Hematopoietic multipotent progenitor cell treated with erythropoietin and hydrocortisone succinate and interleukin-3 and kit ligand, for 8 days (in vitro differentiated cells): ENCODE measurements at regions not wholly inside any gene's neighbourhood (a gene's known extent, or its start where the extent isn't known, plus 50 kb on each side); places are given as distances from the start of the nearest gene placed in this dataset.
"Not testable (repeated sequence)": the region's sequence is repeated elsewhere in the genome, so short reads cannot be mapped to it uniquely, and the experiment has no call there.

Experiments used
- DNase-seq: peaks from one replicate; pipeline ENCODE4 v3.0.0-alpha.2; 2015

DNA sequence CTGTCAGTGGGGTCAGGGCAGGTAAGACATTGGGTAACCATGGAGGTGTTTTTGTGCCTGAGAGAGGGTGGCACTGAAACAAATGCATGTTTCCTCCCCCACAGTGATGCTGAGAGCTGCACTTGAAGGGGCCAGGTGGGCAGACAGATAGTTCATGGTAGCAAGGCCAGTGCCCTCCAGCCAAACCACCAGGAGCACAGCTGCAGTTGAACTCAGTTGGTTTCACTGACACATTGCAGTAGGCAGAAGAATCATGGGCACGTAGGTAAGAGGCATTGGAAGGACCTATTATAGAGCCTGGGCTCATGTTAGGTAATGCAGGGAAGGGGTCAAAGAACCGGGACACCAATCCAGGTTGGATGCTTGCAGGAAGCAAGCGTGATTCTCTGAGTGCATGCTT lies 93.2 kb upstream of the ARL4C start:
- no peak for DNase-seq

DNA sequence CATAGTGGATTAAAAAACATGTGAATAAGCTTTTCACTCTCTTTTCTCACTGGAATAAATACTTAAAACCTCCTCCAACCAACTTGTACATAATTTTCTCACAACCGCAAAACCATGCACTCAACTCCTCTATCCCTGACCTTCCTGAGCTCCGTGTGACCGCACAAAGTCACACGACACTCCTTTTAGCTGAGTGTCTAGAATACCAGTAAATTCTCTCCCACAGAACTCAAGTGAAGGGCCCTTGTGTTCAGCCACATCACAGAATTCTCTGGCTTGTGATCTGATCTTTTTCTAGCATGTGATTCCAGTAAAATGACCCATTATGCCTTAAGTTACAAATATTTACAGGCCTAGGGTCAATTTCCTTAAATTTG lies 91.2 kb upstream of the ARL4C start:
- DNase-seq = no peak

DNA sequence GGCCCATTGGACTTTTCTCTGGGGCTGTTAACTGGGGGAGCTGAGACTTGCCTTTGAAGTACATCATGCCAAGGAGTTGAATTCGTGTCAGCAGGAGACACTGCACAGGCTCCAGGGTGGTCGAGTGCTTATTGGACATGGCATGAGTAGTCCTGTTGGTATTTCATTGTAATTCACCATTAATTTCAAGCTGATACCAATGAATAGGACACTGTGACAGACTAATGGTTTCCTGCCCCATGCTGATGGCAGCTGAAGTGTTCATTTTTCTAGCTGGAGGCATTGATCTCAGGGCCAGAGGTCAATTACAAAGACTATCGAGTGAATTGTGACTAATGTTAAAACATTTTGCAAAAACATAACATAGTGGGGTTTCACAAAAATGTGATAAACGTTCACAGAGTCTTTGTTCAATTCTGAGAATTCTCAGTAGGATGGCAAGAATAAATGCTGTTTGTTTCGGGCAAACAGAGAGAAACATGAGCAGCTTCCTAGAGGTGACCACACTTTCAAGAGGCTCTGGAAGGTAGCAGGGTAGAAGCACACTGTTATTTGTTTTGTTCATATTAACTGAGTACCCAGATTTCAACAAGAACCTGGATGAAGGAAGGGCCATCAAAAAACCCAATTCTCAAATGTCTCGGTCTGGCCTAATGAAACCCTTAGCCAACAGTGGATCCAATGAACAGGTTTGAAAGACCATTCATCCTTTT lies 90.6 kb upstream of the ARL4C start:
- DNase-seq = no peak

DNA sequence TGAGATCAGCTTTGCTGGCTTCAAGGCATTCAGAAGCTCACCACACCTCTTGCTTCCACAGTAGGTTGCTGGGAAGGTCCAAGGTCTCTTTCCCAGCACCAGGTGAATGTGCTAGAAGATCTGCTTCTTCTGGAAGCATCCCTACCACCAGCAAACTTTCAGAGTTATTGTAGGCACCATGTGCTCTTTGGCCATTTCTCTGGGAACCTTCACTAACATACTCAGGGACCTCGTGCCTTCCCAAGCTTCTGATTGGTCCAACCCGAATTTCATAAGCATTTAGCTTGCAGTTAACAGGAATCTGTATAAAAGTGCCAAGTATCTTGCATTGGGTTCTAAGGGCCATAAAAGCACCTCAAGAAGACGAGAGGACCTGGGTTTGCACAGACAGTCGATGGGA lies 86.5 kb upstream of the ARL4C start:
- no peak for DNase-seq

DNA sequence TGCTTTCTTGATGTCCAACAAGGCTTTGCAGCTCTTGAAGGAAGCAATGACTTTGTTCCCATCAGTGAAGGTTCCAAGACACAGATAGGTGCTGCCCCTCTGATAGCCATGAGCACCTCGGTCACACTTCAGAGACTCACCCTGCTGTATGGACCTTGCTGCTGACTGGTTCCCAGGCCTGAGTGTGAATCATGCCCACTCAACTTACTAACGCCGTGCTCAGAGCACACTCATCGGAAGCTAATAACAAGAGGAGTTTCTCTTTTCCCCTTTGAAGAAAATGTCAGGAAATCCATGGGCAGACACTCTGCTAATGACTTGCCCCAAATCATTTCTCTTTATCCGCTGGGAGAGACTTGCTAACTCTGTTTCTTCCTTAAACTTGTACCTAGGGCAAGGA lies 83.8 kb upstream of the ARL4C start:
- DNase-seq = no peak

DNA sequence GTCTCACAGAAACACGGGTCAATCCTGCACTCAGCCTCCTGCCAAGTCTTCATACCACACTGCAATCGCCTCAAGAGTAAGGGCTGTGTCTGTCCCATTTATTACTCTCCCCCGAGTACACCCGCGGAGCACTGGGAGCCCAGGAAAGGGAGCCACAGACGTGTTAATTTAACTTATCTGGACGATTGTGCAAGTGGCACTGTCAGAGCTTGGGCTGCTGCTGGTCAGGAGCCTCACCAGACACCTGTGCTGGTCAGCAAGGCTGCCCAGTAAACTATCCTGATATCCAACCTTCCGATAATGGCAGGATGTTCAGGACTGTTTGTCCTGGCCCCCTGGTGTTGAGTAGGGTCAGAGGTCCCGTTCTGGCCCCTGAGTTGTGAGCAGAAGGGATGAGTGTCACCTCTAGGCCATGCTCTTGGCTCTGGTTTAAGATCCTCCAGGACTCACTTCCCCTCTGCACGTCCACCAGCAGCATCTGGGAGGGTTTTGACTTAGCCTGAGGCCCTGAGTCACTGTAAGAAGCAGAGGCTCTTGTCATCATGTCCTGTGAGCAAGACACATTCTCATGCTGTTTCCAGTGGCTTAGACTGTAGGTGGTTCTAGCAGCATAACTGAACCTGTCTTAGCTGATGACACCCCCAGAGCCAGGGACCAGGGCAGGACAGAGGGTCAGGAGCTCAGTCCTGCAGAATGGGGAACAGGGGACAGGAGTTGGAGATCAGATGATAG lies 82.5 kb upstream of the ARL4C start:
- DNase-seq = no peak

DNA sequence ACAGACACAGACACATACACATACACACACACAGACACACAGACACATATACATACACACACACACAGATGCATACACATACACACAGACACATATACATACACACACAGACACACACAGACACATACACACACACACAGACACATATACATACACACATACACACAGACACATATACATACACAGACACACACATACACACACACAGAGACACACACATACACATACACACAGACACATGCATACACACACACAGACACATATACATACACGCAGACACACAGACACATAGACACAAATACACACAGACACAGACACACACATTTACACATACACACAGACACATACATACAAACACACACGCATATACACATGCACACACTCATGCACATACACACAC lies 81.5 kb upstream of the ARL4C start:
- no peak for DNase-seq

DNA sequence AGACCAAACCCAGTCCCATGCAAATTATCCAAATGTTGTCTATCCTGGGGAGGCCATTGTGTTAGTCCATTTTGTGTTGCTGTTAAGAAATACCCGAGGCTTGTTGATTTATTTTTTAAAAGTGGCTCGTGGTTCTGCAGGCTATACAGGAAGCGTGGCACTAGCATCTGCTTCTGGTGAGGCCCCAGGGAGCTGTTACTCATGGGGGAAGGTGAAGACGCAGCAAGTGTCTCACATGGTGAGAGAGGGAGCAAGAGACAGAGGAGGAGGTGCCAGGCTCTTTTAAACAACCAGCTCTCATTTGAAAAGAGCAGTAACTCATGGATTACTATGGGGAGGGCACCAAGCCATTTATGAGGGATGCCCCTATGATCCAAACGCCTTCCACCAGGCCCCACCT lies 80.3 kb upstream of the ARL4C start:
- no peak for DNase-seq

DNA sequence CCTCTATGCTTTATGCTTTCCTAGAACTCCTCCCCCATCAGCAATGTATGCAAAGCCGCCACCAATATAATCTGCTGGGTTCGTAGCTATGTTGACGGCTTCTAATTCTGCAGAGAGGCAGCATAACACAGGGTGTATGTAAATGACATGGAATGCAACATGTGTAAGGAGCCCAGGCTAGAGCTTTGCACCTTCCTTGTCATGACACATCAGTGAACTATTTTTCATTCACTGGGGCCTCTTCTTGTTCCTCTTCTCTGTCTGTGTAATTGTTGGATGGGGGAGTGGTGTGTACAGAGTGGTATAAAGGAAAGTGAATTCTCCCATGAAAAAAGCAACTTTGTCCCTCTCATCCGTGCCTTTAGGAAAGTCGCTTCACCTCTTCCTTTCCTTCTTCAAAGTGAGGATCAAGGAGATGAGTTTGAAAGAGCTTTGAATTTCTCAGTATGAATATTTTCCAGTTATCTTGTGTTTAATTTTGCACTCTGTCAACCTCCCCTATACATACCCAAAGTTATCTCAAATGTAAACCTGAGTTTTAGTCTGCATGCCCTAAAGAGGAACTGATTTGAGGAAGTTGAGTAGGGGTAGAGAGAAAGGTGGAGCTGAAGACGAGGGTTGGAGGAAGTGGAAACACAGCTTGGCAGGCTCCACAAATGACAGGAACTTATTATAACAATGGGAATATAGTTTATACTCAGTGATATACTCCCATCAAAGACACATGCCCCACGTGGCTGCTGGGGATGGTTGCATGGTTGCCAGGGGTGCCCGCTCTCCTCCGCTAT lies 74.9 kb upstream of the ARL4C start:
- no peak for DNase-seq

DNA sequence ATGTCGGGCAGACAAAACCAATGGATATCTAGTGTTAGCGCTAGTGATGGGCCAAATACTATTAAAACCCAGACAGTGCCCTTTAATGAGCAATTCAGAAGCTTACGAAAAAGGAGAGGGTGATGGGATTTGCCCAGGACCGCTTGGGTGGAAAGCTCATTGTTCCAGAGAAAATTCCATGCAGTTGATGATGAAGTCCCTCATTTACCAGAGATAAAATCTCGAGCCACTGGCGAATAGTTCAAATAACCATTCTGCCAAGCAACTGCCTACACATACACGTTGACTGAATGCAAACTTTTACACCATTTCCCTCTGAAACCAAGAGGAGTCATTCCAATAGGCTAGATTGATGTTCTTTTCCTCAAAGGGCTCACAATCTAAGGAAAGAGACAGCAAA lies 73.6 kb upstream of the ARL4C start:
- no peak for DNase-seq

DNA sequence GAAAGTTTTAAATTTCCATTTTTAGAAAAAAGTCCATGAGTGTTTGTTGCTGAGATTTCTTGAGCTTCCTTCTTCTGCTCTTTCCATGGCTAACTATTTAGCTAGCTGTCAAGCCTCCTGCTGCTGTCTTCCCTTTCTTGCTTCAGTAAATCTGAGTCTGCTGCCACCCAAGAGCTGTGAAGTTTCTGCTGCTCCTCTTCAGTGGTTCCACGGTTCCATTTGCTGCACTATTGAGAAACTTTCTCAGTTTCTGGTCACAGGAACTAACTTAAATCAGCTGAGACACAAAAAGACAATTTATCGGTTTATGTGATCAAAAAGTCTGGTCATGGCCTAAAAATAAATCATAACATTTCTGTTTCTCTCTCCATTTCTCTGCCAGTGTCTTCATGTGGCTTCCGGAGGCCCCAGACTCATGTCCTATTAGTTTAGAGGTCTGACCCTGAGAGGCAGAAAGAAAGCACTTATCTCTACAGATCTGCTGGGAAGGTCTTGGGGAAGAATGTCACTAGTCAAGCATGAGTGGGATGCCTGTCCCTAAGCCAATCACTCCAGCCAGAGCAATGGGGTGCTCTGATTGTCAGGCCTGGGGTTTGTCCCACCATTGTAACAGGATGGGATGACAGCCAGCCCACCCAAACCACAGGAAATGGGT lies 73.0 kb upstream of the ARL4C start:
- no peak for DNase-seq

DNA sequence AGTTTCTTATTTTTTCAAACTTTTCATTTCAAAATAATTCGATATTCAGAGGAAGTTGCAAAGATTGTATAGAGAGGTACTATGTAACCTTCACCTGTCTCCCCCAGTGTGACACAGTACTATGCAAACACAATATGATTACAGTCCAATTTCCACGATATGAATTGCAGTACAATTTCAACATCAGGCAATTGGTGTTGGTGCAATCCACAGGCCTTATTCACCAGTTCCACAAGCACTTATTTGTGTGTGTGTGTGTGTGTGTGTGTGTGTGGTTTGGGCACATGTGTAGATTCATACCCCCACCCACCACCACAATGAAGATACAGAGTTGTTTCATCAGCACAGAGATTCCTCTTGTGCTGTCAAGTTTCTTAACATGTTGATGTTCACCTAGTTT lies 69.7 kb upstream of the ARL4C start:
- DNase-seq = no peak

DNA sequence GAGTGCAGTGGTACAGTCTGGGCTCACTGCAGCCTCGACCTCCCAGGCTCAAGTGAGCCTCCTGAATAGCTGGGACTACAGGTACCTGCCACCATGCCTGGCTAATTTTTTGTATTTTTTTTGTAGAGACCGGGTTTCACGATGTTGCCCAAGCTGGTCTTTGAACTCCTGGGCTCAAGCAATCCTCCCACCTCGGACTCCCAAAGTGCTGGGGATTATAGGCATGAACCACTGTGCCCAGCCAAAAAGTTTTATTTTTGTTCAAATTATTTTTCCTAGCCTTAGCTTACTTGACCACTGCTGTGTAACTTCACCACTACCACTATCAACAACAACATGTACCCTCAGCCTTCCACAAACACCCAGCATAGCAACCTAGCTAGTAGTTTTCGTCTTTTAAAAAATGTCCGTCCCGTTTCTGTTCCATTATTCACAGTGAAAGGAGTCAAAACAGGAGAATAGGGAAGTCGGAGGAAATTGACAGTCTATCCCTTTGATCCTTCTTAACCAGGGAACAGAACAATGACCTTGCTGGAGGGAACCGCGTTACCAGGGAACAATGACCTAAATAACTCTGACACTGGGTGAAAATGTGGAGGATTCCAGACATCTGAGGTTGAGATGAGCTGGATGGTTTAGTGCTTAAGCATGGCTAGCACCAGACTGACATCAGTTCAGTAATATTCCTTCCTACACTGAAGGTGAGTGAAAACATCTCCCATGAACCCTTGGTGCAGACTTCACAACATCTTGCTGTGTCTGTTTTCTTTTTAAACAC lies 69.2 kb upstream of the ARL4C start:
- DNase-seq = no peak

DNA sequence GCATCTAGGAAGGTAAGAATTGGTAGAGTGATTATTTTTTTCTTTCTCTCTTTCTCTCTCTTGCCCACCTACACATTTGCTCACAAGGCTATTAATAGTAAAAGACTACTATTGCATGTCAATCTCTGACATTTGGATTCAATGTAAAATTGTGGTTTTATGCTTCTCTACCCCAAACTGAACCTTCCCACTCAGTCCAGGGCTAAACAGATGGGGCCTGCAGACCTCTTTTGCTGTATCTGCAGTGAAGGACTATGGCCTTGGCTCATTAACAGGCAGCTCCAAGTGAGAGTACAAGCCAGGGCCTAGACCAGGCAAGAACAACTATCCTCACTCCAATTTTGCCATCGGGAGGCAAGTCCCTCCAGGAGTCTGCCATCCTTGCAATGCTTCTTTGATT lies 68.3 kb upstream of the ARL4C start:
- DNase-seq = no peak

DNA sequence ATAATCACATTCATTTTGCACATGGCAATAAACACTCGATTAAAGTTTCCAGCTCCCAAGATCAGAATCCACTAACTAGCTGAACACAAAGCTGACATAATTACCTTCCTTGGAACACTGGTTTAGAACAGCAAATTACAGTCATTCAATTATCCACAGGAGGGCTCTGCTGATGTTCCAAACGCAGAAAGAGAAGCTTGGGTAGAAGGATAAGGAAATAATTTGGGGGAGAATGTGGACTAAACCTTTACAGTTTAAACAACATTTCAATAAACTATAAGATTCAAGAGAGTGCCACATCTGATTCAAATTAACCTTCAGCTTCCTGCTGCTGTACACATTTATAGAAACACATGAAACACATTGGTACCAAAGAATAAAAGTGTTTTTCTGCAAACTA lies 67.8 kb upstream of the ARL4C start:
- no peak for DNase-seq

DNA sequence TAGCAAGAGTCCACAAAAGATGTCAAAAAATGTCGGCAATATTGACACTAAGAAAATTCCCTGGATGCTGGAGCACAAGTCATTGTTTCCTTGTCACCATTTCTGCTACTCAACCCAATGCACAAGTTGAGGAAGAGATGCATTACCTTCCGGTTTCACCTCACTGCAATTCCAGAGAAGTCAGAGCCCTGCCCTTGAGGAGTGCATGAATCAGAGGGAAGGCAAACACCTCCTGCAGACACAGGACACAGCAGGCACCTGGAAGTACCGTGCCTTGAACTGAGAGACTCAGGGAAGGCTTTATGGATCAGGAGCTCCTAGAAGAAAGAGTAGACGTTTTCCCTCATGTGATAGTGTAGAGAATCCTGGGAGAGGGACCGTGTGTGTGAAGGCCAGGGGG lies 62.7 kb upstream of the ARL4C start:
- DNase-seq = no peak

DNA sequence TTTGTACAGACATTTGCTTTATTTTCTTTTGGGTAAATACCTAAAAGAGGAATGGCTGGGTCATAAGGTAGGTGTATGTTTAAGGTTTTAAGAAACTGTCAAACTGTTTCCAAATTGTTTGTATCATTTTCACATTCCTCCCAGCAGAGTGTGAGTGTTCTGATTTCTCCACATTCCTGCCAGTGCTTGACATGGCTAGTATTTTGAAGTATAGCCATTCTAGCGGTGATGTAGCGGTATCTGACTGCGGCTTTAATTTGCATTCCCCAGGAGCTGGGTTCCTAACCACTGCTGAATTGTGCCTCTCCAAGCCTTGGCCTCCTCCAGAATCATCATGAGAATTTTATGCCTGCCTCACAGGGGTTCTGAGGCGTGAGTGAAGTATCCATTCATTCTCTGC lies 61.8 kb upstream of the ARL4C start:
- no peak for DNase-seq

DNA sequence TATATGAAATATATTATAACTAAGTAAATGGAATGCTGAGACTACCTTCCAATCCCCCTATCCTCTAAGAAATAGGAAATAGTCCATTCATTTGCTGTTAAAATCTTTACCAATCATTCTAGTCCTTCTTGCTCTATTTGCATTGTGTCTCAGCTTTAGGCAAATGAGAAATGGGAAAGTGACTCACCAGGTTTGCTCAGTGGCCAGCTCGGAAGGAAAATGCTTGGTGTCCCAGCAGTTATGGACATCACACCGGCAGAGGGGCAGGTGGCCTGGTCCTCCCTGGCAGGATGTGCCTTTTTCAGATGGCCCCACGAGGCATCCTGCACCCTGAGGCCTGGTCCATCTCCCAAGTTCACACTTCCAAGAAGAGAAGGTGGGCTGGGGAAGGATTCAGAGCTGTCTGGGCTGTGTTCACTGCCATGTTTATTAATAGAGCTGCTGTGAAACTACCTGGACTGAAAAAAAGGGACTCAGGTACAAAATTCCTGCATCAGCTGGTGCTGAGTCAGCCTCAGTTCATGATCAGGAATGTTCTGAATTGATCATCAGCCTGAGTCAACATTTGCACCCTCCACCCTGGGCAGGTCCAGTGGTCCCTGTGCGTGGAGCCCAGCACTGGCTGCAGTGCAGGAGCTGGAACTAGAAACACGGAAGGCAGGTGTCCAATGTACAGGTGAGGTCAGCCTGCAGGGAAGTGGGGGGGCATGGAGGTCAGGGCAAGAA lies 60.1 kb upstream of the ARL4C start:
- DNase-seq = no peak

DNA sequence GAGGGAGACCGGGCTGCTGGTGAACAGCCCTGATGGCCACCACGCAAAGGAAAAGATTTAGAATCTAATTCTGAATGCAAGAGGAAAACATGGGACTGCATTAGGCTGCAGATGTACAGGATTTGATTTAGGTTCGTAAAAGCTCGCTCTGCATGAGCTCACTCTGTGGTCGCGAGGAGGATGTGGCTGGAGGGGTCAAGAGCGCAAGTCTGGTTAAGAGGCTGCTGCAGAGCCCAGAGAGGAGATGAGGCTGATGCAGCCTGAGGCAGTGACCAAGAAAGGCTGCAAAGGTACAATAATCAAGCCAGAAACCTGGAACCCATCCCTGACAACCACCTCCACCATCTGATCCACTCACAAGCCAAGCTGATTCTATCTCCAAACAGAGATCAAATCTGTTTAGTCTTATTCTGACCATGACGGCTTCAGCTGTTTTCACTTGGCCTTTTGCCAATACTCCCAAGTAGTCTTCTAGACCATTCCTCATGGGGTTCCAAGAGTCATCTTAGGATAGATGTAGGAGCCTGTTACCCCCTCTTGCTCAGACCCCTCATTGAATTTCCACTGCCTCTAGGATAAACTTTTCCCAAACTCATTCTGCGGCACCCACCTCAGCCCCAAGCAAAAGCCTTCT lies 58.9 kb upstream of the ARL4C start:
- no peak for DNase-seq

DNA sequence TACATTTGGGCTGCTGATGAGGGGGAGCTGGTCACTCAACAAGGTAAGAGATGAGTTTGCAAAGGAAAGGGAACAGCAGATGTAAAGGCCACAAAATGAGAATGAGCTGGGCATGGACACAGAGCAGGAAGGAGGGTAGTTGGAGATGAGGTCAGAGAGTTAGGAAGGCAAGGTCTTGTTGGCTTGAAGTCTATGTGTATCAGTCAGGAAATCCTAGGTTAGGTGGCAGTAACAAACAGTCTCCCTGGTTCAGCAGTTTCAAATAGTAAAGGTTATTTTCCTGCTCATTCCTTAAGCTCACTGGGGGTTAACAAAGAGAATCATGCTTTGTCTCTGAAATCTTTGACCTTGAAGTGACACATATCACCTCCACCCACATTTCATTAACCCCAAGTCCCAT lies 58.3 kb upstream of the ARL4C start:
- no peak for DNase-seq

DNA sequence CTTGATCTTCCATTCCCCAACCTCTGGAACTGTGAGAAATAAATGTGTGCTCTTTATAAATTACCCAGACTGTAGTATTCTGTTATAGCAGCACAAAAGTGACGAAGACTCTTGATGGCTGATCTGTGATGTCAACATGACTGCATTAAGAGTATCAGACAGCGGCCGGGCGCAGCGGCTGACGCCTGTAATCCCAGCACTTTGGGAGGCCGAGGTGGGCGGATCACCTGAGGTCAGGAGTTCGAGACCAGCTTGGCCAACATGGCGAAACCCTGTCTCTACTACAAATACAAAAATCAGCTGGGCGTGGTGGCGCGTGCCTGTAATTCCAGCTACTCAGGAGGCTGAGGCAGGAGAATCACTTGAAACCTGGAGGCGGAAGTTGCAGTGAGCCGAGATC lies 56.3 kb upstream of the ARL4C start:
- not testable (repeated sequence) for DNase-seq
